B cell (primary cell): ENCODE measurements at regions not wholly inside any gene's neighbourhood (a gene's known extent, or its start where the extent isn't known, plus 50 kb on each side); places are given as distances from the start of the nearest gene placed in this dataset.

Source experiments
- ATAC-seq: fragments of 200-7000 bp; cut with Tn5 transposase; one replicate; pipeline ENCODE4 v1.10.0; 2021; ENCODE audit warnings: low read depth, mild to moderate bottlenecking, moderate number of reproducible peaks, moderate library complexity
- CTCF ChIA-PET: fragments of 350-600 bp; sonication (Branson Sonifier 250); formaldehyde crosslinking; loops from one replicate; lab custom pipeline; 2021; ENCODE audit warnings: antibody characterized with exemption, inconsistent platforms; lab: Charles Lee
- POLR2A ChIA-PET: fragments of 350-600 bp; sonication (Branson Sonifier 250); formaldehyde crosslinking; loops from one replicate; lab custom pipeline; 2021; ENCODE audit warnings: antibody characterized with exemption; lab: Charles Lee
- DNase-seq: peaks from one replicate; pipeline ENCODE4 v3.0.0; 2013
- H2AFZ ChIP-seq: 2 replicates; pipeline ENCODE4 v1.6.1; 2012; ENCODE audit warnings: mild to moderate bottlenecking, low read depth, low read length; ENCODE audit not compliant: insufficient read depth, poor library complexity, severe bottlenecking
- H3K27ac ChIP-seq, 2 donors: 1 replicate in 1 of 2; 2 replicates in 1 of 2; pipeline ENCODE4 v1.5.1; 2012 to 2013; ENCODE audit warnings: low read length in 2 of 2, mild to moderate bottlenecking in 2 of 2, moderate library complexity in 1 of 2
- H3K27me3 ChIP-seq, 4 experiments: fragments of 200-600 bp in 1 of 4; sonication (generic) in 1 of 4; replicated peaks in 1 of 4; 1 replicate in 2 of 4; 2 replicates in 2 of 4; pipeline versions ENCODE4 v1.6.1 to v1.7.0; 2013 to 2016; ENCODE audit warnings: low read length in 3 of 4, mild to moderate bottlenecking in 2 of 4, mixed read lengths in 1 of 4, moderate library complexity in 1 of 4; ENCODE audit not compliant: insufficient read depth in 4 of 4, control insufficient read depth in 3 of 4; ENCODE audit errors: control extremely low read depth in 1 of 4
- H3K36me3 ChIP-seq, 2 experiments: replicated peaks in 1 of 2; 1 replicate in 1 of 2; 2 replicates in 1 of 2; pipeline versions ENCODE4 v1.6.1 to v1.7.1; 2013; ENCODE audit warnings: low read length in 1 of 2; ENCODE audit not compliant: insufficient read depth in 2 of 2, control insufficient read depth in 1 of 2; ENCODE audit errors: control extremely low read depth in 1 of 2, extremely low read depth in 1 of 2
- H3K4me1 ChIP-seq, 2 donors: fragments of 200-600 bp in 1 of 2; sonication (generic) in 1 of 2; 1 replicate in 1 of 2; 2 replicates in 1 of 2; pipeline versions ENCODE4 v1.5.1 to v1.6.1; 2013 to 2017; ENCODE audit warnings: low read length in 2 of 2; ENCODE audit not compliant: control insufficient read depth in 2 of 2, insufficient read depth in 2 of 2
- H3K4me2 ChIP-seq: replicated peaks from 2 replicates; pipeline ENCODE3; 2012; ENCODE audit warnings: mild to moderate bottlenecking, low read depth, low read length; ENCODE audit not compliant: poor library complexity, severe bottlenecking
- H3K4me3 ChIP-seq, 5 experiments: fragments of 200-600 bp in 1 of 5; sonication (generic) in 1 of 5; 1 replicate in 3 of 5; 2 replicates in 2 of 5; pipeline versions ENCODE4 v1.5.1 to v1.7.0; 2011 to 2016; ENCODE audit warnings: low read length in 4 of 5, mild to moderate bottlenecking in 4 of 5, low read depth in 2 of 5, control low read depth in 1 of 5, moderate library complexity in 1 of 5; ENCODE audit not compliant: insufficient read depth in 1 of 5; ENCODE audit errors: control extremely low read depth in 1 of 5, extremely low read depth in 1 of 5
- H3K79me2 ChIP-seq: fragments of 200-600 bp; sonication (generic); one replicate; pipeline ENCODE4 v1.6.0; 2016; ENCODE audit warnings: low read length; ENCODE audit not compliant: control insufficient read depth, insufficient read depth
- H3K9ac ChIP-seq: fragments of 200-600 bp; sonication (generic); 2 replicates; pipeline ENCODE4 v1.6.1; 2017; ENCODE audit warnings: mild to moderate bottlenecking, low read length, moderate library complexity
- H3K9me3 ChIP-seq, 3 donors: one replicate each; pipeline versions ENCODE4 v1.6.1 to v1.7.1; 2013; ENCODE audit warnings: low read length in 2 of 3; ENCODE audit not compliant: control insufficient read depth in 2 of 3, insufficient read depth in 1 of 3; ENCODE audit errors: control extremely low read depth in 1 of 3
- H4K20me1 ChIP-seq: 2 replicates; pipeline ENCODE4 v1.6.0; 2012; ENCODE audit warnings: mild to moderate bottlenecking, low read length; ENCODE audit not compliant: insufficient read depth, control insufficient read depth, poor library complexity, severe bottlenecking
- H3K27ac Mint-ChIP-seq: one replicate; pipeline ENCODE4 v1.8.0; 2021; ENCODE audit warnings: mixed read lengths
- H3K27me3 Mint-ChIP-seq: one replicate; pipeline ENCODE4 v1.8.0; 2021; ENCODE audit warnings: mixed read lengths
- H3K4me1 Mint-ChIP-seq: one replicate; pipeline ENCODE4 v1.8.0; 2021; ENCODE audit warnings: mixed read lengths
- H3K4me3 Mint-ChIP-seq: one replicate; pipeline ENCODE4 v1.8.0; 2021; ENCODE audit warnings: mixed read lengths
- H3K9me3 Mint-ChIP-seq: one replicate; pipeline ENCODE4 v1.8.0; 2022; ENCODE audit warnings: mixed read lengths; ENCODE audit not compliant: insufficient read depth
- CTCF ChIP-seq: fragments of 200-600 bp; IDR thresholded peaks from one replicate; pipeline ENCODE4 v1.8.0; 2022; ENCODE audit warnings: antibody characterized with exemption, mild to moderate bottlenecking
- EZH2 ChIP-seq: IDR thresholded peaks from 2 replicates; pipeline ENCODE4 v1.6.1; 2012; ENCODE audit warnings: borderline replicate concordance, low read depth, mild to moderate bottlenecking, moderate library complexity, low read length; ENCODE audit not compliant: insufficient read depth, poor library complexity, severe bottlenecking
- WGBS: methylation state at CpG from one replicate; pipeline ENCODE4 v1.1.5; 2013; ENCODE audit warnings: missing lambda C conversion rate; ENCODE audit not compliant: insufficient coverage; 5-methylcytosine and 5-hydroxymethylcytosine counted together
- intact Hi-C: fragments of 100-400 bp; cut with micrococcal nuclease; formaldehyde crosslinking; loops from one replicate; pipeline ENCODE4 v1.10.0; 2022

DNA sequence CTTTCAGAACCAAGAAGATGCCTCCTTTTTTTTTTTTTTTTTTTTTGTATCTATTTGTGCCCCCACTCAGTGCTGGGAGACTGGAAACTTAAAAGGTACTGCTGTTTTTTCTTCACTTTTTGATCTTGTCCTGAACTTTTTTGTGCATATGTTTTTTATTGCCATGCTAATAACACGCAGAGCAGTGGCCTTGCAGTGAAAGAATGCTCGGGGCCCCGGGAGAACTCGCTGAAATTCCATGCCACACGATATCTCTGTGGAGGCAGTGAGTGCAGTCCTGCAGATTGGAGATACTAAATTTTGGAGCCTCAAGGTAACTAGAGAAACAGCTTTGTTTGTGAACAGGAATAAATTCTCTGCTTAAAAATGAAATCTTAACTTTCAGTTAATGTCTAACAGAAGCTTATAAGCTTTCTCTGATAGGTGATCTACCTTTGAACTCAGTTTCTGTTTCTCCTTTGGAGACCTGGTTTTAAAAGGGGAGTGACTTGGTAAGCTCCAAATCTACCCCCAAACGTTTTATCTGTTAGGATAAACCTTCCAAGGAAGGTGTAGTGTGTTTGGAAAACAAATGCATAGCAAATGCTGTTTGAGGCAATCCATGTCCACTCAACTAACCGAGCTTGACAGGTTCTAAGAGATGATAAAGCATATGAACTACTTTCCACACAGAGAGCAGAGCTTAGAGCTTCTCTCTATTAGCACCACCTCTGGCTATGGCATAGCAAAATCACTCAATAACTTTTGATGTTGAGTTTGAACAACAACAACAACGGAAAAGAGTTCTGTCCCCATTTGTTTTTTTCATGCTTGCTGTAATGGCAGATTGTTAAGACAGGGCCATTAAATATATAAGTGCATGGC is 113.7 kb upstream of the PLXNA2 start:
- no peak overlapping the region for H3K9ac ChIP-seq
- Mint-ChIP-seq H3K4me3 (no peak overlapping the region), H3K27ac (no peak overlapping the region), H3K4me1 (no peaks in the 10 kb centered on the region), H3K9me3 (no peaks in the 10 kb centered on the region), H3K27me3 (peaks cover 14% of the 10 kb centered on the region)
- no peaks in the 10 kb centered on the region for H3K27me3 ChIP-seq
- H4K20me1 ChIP-seq: no peaks in the 10 kb centered on the region
- no peaks in the 10 kb centered on the region for H3K36me3 ChIP-seq
- H3K9me3 ChIP-seq: no peaks in the 10 kb centered on the region
- 67% methylated on average over 5 of the region's 8 CpGs for WGBS
- intact Hi-C loops: no loop called here
- H3K4me3 ChIP-seq: no peak overlapping the region
- ChIA-PET POLR2A (no interaction called here), CTCF (no interaction called here)
- DNase-seq (no peak), ATAC-seq (no peak)
- no peaks in the 10 kb centered on the region for H3K79me2 ChIP-seq
- H3K4me1 ChIP-seq: no peaks in the 10 kb centered on the region
- TF ChIP-seq CTCF (no peak), EZH2 (no peak)
- no peak overlapping the region for H3K4me2 ChIP-seq
- no peak overlapping the region for H3K27ac ChIP-seq
- H2AFZ ChIP-seq: no peak overlapping the region

DNA sequence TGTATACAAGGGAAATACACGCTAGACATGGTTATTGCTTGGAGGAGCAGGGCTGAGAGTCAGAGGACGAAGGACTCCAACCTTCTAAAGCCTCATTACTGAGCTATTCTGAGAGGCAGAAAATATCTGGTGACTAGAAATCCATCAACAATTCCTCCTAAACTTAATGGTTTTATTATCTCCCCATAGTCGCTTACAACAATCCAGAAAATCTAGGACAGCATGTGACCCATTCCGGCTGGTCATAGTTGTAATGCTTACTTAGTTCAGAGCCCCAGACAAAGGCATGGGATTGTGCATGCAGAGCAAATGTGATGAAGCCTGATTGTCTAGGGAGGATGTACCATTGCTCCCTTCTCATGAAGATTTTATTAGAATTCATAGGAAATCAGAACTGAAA is 114.5 kb upstream of the PLXNA2 start:
- no peaks in the 10 kb centered on the region for H3K4me1 ChIP-seq
- no CpG with 5 or more reads among the region's 4 CpGs for WGBS
- CTCF ChIA-PET: no interaction called here
- no peaks in the 10 kb centered on the region for H4K20me1 ChIP-seq
- POLR2A ChIA-PET: no interaction called here
- ATAC-seq (no peak), DNase-seq (no peak)
- TF ChIP-seq EZH2 (no peak), CTCF (no peak)
- H3K4me3 ChIP-seq: no peak overlapping the region
- no peaks in the 10 kb centered on the region for H3K79me2 ChIP-seq
- Mint-ChIP-seq H3K27ac (no peak overlapping the region), H3K4me1 (no peaks in the 10 kb centered on the region), H3K9me3 (no peaks in the 10 kb centered on the region), H3K4me3 (no peak overlapping the region), H3K27me3 (peaks cover 18% of the 10 kb centered on the region)
- intact Hi-C loops: no loop called here
- no peak overlapping the region for H3K27ac ChIP-seq
- H3K36me3 ChIP-seq: no peaks in the 10 kb centered on the region
- no peak overlapping the region for H3K9ac ChIP-seq
- H3K9me3 ChIP-seq: no peaks in the 10 kb centered on the region
- no peak overlapping the region for H2AFZ ChIP-seq
- no peak overlapping the region for H3K4me2 ChIP-seq
- H3K27me3 ChIP-seq: no peaks in the 10 kb centered on the region
